Skin epidermis (tissue), 12 donors: ENCODE measurements at regions not wholly inside any gene's neighbourhood (a gene's known extent, or its start where the extent isn't known, plus 50 kb on each side); places are given as distances from the start of the nearest gene placed in this dataset.
"Not testable (repeated sequence)": the region's sequence is repeated elsewhere in the genome, so short reads cannot be mapped to it uniquely, and the experiment has no call there.

Experiments
- H3K27ac ChIP-seq, 21 experiments: fragments of 200-600 bp; sonication (generic) in 11 of 21; one replicate each; pipeline ENCODE4 v1.5.0; 2020; ENCODE audit warnings: mild to moderate bottlenecking in 3 of 21, inconsistent platforms in 2 of 21, moderate library complexity in 2 of 21
- H3K4me3 ChIP-seq, 7 experiments: fragments of 200-600 bp; sonication (generic) in 2 of 7; one replicate each; pipeline ENCODE4 v1.5.0; 2020; ENCODE audit warnings: inconsistent platforms in 2 of 7, mild to moderate bottlenecking in 2 of 7, moderate library complexity in 1 of 7

GRCh38 chr9:124084087-124084486 is 72.5 kb downstream of the LHX2 start:
- no peak overlapping the region for H3K27ac ChIP-seq
- no peak overlapping the region for H3K4me3 ChIP-seq

- H3K27ac ChIP-seq, result no peak overlapping the region
- no peak overlapping the region for H3K4me3 ChIP-seq
Observed at GRCh38 chr9:124087226-124087625, 75.7 kb downstream of the LHX2 start.

- no peak overlapping the region for H3K4me3 ChIP-seq
- no peak overlapping the region for H3K27ac ChIP-seq
Observed at GRCh38 chr9:124088476-124088837, 76.9 kb downstream of the LHX2 start.

DNA sequence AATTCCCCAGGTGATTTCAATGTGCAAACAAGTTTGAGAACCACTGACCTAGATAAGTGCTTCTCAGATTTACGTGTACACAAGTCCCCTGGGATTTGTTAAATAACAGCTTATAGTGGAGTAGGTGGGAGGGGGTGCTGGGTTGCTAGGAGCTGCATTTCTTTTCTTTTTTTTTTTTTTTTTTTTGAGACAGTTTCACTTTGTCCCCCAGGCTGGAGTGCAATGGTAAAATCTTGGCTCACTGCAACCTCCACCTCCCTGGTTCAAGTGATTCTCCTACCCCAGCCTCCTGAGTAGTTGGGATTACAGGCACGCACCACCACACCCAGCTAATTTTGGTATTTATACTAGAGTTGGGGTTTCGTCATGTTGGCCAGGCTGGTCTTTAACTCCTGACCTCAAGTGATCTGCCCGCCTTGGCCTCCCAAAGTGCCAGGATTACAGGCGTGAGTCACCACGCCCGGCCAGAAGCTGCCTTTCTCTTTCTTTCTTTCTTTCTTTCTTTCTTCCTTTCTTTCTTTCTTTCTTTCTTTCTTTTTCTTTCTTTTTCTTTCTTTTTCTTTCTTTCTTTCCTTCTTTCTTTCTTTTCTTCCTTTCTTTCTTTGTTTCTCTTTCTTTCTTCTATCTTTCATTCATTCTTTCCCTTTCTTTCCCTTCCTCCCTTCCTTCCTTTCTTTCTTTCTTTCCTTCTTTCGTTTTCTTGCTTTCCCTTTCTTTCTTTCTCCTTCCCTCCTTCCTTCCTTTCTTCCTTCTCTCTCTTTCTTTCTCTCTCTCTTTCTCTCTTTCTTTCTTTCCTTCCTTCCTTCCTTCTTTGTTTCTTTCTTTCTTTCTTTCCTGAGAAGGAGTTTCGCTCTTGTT is 78.3 kb downstream of the LHX2 start:
- H3K27ac ChIP-seq, H3K4me3 ChIP-seq: not testable (repeated sequence)

DNA sequence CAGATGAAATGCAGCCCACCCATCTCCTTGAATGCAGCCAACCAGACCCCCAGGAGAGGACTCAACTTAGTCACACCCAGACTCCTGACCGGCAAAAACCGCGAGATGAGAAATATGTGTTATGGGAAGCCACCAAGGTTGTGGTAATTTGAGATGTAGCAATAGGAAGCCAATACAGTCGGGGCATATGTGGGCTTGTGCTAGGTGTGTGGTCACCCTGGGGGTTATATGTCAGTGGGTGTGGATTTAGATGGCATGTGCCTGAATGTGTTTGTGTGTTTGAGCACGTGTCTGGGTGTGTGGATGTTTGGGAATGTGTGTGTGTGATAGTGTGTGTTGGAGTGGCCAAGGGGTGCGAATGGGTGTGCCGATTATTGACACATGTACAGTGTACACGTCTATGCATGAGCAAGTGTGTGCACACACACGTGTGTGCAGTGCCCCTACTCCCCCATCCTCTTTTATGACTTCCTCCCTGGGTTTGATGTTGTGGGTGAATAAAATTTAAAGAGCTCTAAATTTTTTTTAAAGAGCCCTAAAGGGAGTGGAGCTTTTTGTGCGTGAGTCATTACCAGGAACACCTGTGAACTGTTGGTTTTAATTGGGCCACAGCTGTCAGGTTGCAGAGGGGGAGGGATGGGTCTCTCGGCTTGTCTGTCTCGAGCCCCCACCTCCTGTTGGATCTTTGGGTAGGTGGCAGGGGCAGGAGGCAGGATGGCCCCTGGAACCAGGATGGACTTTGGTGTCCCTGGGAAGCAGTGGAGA is 86.8 kb downstream of the LHX2 start:
- H3K4me3 ChIP-seq, result no peak overlapping the region
- no peak overlapping the region for H3K27ac ChIP-seq

DNA sequence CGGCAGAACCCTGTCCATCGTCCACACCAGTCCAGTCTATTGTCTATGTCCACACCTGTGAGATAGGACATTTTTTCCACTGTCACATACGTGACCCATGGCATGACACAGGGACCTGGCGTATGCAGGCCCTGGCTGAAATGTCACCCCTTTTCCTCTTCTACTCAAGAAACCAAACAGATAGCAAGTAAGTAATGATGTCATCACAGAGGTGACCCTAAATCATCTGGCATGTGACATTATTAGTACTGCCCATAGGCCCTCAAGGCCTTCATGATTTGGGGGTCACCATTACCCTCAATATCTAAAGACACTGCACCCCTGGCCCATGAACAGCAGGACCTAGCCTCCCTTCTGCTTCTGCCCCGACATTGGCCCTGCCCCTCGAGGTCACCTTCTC is 88.3 kb downstream of the LHX2 start:
- Histone ChIP-seq H3K4me3 (no peak overlapping the region), H3K27ac (no peak overlapping the region)

- H3K27ac ChIP-seq, result no peak overlapping the region
- H3K4me3 ChIP-seq, result no peak overlapping the region
Observed at GRCh38 chr9:124101215-124101968, 89.8 kb downstream of the LHX2 start.

- no peak overlapping the region for H3K4me3 ChIP-seq
- no peak overlapping the region for H3K27ac ChIP-seq
Observed at GRCh38 chr9:124101969-124102345, 90.4 kb downstream of the LHX2 start.

DNA sequence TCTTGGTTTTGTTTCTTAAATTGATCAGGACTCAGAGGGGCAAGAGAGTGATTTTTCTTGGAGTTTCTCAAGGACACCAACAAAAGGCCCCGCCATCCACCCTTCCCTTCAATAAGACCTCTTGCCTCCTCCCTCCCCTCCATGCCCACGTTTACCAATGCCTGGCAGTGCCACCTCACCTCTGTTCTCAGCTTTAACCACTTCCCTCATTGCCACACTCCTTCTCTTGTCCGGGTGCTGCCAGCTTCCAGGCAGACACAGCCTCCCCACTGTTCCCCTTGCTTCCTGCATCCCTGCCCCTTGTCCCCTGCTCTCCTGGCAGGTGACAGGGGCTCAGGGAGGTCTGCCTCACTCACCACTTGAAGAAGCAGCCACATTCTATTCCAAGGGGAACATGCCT is 90.8 kb downstream of the LHX2 start:
- Histone ChIP-seq H3K4me3 (no peak overlapping the region), H3K27ac (no peak overlapping the region)

DNA sequence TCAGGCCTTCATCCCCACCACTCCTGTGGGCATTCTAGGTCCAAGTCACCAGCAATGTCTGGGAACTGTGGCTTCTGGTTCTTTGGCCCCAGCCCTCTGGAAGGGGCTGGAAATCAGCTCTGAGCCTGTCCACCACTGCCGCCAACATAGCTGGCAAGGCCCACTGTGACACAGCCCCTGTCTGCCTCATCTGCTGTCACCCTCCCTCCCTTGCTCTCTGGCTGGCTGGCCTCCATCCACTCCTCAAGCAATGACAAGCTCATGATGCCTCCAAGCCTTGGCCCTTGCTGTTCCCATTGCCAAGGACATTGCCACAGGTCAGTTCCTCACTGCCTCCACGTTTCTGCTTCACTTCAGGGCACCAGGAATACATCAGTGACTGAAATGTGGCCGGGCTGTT is 93.7 kb downstream of the LHX2 start:
- Histone ChIP-seq H3K27ac (no peak overlapping the region), H3K4me3 (no peak overlapping the region)

DNA sequence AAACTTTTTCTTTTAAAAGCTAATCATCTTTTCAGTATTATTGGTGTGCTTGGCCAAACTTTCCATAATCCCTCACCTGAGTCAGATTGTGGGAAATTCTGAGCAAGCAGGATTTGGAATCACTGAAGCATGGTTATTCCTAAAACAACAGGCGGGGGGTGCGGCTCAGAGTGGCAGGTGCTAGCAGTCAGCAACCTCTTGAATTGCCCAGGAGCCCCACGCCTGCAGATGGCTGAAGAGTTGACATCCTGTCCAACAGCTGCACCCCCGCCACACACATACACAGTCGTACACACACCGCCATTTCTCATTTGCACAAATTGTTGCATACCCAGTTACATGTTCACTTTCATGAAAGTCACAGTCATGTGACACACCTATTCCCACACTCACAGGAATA is 96.6 kb downstream of the LHX2 start:
- H3K27ac ChIP-seq, result no peak overlapping the region
- no peak overlapping the region for H3K4me3 ChIP-seq

DNA sequence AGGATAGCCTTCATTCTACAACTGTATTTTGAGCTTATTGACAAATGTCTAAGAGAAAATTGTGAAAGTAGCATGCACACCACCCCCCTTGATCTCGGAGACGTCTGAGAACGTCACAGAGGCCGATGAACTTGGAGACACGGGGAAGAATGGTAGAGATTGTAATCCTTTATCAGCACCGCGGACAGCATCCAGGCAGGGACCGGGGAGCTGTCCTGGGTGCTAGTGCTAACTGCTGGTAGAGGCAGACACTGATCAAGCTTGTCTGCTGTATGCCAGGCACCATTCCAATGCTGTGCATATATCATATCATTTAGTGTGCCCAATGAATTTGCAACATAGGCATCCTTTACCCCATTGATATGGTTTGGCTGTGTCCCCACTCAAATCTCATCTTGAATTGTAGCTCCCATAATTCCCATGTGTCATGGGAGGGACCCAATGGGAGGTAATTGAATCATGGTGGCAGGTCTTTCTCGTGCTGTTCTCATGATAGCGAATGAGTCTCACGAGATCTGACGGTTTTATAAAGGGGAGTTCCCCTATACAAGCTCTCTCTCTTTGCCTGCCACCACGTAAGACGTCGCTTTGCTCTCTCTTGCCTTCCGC is 98.8 kb downstream of the LHX2 start:
- Histone ChIP-seq H3K27ac (no peak overlapping the region), H3K4me3 (no peak overlapping the region)

- no peak overlapping the region for H3K27ac ChIP-seq
Observed at GRCh38 chr9:124116683-124117363, 105.3 kb downstream of the LHX2 start.

GRCh38 chr9:124118894-124119293 is 107.3 kb downstream of the LHX2 start:
- Histone ChIP-seq H3K4me3 (no peak overlapping the region), H3K27ac (no peak overlapping the region)

More at GRCh38 chr9:124116683-124117363, 105.3 kb downstream of the LHX2 start:
- H3K4me3 ChIP-seq, result no peak overlapping the region

DNA sequence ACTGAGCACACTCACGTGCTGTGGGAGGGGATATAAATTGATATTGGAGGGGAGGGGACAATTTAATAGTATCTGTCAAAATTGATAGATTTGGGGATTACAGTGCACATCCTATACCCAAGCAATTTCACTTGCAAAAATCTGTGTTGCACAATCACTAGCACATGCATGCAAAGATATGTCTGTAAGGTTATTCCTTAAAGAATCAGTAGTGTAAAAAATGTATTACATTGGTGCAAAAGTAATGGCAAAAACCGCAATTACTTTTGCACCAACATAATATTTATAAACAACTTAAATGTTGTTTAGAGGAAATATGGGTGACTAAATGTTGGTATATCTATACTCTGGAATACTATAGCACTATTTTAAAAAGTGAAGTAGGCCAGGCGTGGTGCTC is 108.7 kb downstream of the LHX2 start:
- Histone ChIP-seq H3K4me3 (no peak overlapping the region), H3K27ac (no peak overlapping the region)

DNA sequence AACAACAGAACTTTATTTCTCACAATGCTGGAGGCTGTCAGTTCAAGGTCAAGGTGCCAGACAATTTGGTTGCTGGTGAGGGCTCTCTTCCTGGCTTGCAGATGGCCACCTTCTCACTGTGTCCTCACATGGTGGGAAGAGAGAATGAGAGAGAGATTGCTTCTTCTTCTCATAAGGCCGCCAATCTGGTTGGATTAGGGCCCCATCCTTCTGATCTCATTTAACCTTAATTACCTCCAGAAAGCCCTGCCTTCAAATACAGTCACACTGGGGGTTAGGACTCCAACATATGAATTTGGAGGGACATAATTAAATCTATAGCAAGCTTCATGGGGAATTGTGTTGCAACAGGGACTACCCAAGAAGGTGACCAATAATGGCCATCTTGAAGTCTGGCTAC is 110.2 kb downstream of the LHX2 start:
- Histone ChIP-seq H3K4me3 (no peak overlapping the region), H3K27ac (no peak overlapping the region)

GRCh38 chr9:124122321-124122720 is 110.8 kb downstream of the LHX2 start:
- H3K27ac ChIP-seq, result no peak overlapping the region
- H3K4me3 ChIP-seq, result no peak overlapping the region

- Histone ChIP-seq H3K4me3 (no peak overlapping the region), H3K27ac (no peak overlapping the region)
Observed at GRCh38 chr9:124122813-124123462, 111.4 kb downstream of the LHX2 start.

DNA sequence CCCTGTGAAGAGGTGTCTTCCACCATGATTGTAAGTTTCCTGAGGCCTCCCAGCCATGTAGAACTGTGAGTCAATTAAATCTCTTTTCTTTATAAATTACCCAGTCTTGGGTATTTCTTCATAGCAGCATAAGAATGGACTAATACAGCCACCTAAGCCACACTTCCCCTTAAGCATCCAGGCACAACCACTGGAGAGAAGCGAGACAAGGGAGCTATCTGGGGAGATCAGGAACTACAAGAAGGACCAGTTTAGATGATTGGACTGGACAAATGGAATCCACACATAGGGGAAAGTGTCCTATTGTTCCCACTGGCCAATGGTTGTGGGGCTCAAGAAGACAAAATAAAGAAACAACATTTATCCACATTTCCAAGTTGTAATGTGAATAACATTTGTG is 112.1 kb downstream of the LHX2 start:
- not testable (repeated sequence) for H3K4me3 ChIP-seq, H3K27ac ChIP-seq
